GM19463 (cell line): ENCODE measurements at regions not wholly inside any gene's neighbourhood (a gene's known extent, or its start where the extent isn't known, plus 50 kb on each side); places are given as distances from the start of the nearest gene placed in this dataset.
"Not testable (repeated sequence)": the region's sequence is repeated elsewhere in the genome, so short reads cannot be mapped to it uniquely, and the experiment has no call there.

Source experiments
- ATAC-seq: cut with Tn5 transposase; IDR thresholded peaks from one replicate; pipeline ENCODE4 v1.9.1; 2021; ENCODE audit warnings: mild to moderate bottlenecking, moderate library complexity; ENCODE audit not compliant: unreplicated experiment

- no peak for ATAC-seq
Measured at GRCh38 chr12:19819231-19819630, 379.9 kb downstream of the AEBP2 start.

DNA sequence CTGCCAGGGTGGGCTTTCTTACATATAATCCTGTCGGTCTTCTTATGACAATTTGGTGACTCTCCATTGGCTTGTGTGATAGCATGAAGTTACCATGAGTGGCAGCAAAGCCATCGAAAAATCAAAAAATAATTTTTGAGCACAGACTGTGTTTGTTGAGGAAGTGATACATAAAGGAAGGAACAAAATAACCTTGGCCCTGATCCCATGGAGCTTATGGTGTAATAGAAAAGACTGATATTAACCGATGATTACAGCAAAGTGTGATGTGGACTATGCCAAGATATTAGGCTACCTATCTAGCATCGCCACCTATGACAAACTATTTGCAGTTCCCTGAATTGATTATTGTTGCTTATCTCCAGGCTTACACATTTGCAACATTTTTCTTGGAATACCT is 383.2 kb downstream of the AEBP2 start:
- no peak for ATAC-seq

GRCh38 chr12:19823326-19823725 is 384.0 kb downstream of the AEBP2 start:
- ATAC-seq: not testable (repeated sequence)

DNA sequence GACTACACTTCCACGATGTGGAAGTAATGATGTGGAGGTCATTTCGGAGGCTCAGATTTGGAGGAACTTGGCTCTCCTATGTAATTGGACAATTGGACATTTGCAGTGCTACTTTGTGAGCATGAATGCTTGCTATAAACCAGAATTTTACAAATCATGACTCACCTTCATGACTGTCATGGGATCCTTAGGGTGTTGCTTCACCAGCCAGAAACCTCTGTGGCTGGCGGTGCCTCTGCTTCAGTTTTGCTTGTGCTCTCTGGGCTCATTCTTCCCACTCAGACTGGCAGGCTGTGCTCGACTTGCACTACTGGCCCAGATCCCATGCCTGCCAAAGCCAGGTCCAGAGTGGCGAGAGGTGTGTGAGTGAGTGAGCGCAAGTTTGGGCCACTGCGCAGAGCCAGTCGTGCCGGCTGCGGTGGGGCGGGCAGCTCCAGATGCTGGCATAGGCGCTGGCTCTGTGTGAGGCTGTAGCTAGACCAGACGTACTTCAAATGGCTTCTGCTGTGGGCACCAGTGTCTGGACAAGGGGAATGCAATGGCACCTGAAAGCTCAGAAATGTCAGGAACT is 387.8 kb downstream of the AEBP2 start:
- no peak for ATAC-seq

GRCh38 chr12:19829100-19829853 is 390.0 kb downstream of the AEBP2 start:
- ATAC-seq: no peak

- ATAC-seq: no peak
Measured at GRCh38 chr12:19830446-19830845, 391.2 kb downstream of the AEBP2 start.

DNA sequence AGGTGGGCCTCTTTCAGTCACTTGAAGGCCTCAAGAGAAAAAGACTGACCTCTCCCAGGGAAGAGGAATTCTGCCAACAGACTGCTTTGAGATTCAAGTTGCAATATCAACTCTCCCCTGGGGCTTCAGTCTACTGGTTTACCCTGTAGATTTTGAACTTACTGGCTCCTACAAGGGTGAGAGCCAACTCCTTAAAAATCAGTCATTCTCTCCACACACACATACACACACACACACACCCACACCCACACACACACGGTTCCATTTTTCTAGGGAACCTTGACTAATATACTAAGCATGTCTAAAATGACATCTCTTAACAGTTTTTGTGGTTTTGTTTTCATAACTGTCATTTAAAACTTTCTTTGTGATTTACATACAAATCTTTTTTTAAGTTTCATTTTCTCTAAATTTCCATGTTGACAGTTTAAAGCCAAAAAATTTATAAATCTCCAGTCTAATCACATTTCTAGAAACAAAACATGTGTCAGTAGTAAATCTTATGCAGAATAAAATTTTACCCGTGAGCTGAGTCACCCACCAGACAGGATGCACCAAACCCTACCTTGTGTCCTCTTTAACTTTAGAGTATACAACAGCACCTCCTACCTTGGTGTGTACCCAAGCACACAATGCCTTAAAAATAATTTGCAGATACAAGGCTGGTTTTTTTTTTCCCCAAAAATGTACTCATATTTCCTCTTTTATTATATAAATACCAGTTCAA is 394.6 kb downstream of the AEBP2 start:
- ATAC-seq: no peak

- no peak for ATAC-seq
Measured at GRCh38 chr12:19834592-19834991, 395.3 kb downstream of the AEBP2 start.

DNA sequence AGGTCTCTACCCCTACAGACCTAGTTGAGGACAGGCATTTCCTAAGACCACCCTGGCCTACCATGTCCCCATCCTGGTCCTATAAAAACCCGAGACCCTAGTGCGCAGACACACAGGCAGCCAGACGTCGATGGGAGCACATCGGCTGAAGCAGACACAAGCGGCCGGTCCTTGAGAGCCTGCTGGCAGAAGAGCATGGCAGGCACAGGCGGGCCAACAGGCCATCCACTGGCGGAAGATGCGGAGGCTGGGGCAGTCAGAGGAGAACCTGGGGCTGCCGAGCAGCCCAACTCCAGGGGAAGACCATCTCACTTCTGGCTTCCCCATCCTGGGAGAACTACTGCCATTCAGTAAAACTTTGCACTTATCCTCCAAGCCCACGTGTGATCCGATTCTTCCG is 396.8 kb downstream of the AEBP2 start:
- ATAC-seq: no peak

DNA sequence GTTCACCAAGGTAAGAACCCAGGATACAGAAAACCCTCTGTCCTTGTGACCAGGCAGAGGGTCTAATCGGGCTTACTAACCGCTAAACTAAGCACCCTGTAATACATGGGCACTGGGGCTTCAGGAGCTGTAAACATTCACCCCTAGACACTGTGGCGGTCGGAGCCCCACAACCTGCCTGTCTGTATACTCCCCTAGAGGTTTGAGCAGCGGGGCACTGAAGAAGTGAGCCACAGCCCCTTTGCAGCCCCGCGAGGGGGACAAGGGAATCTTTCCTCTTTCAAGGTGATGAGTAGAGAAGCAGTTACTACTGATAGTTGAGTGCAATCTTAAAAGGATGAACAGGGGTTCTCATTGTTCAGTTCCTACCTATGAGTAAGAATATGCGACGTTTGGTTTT is 397.2 kb downstream of the AEBP2 start:
- ATAC-seq: no peak

DNA sequence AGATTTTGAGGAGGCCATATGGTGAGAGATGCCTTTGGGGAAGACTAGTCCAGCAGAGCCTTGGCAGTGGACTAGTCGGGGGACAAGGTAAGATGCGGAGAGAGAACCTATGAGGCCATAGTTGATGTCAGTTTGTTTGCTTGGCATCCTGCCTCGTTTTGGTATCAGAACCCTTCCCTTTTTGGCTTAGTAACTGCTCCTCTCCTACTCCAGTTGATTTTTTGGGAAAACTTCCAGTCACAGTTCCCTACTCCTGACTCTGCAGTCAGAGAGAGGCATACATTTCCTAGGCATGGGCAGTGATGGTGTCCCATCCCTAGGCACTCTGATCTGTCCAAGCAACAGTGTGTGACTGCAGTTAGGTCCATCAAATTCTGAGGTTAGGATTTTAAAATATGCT is 398.3 kb downstream of the AEBP2 start:
- ATAC-seq: no peak

DNA sequence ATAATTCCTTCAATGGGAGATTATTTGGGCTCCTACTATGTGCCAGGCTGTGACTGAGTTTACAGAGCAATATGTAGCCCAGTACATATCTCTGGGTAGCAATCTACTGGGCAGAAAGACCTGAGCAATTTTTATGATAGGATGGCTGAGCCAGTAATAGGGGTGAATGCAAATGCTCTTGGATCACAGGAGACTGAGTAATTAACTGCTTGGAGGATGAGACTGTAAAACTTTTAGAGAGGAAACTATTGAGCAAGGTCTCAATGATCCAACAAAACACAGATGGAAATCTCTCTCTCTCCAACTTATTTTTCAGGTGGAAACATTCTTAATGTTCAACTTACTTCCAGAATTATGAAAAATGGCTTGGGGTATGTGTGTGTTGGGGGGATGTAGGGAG is 402.2 kb downstream of the AEBP2 start:
- no peak for ATAC-seq

GRCh38 chr12:19842116-19842515 is 402.8 kb downstream of the AEBP2 start:
- ATAC-seq: no peak

GRCh38 chr12:19844224-19844623 is 404.9 kb downstream of the AEBP2 start:
- no peak for ATAC-seq

- ATAC-seq: no peak
Measured at GRCh38 chr12:19846574-19846973, 407.3 kb downstream of the AEBP2 start.

GRCh38 chr12:19847294-19848059 is 408.2 kb downstream of the AEBP2 start:
- no peak for ATAC-seq

- ATAC-seq: no peak
Measured at GRCh38 chr12:19848421-19848820, 409.1 kb downstream of the AEBP2 start.

DNA sequence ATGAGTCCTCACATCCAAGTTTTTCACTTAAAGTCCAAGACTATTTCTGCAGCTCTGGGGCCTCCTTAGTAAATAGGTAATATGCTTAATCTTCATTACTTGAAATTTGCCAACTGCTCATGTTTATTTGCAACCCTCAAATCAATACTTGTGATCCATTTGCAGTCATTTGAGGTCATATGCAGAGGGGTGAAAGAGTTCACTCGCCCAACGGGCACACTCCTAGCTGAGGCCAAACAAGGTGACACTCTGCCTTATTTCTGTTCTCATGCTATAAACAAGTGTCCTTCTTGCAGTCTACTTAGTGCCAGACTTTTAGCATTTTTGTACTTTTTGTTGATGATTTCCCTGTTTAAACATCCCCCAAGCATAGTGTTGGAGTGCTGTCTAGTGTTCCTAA is 409.9 kb downstream of the AEBP2 start:
- no peak for ATAC-seq

DNA sequence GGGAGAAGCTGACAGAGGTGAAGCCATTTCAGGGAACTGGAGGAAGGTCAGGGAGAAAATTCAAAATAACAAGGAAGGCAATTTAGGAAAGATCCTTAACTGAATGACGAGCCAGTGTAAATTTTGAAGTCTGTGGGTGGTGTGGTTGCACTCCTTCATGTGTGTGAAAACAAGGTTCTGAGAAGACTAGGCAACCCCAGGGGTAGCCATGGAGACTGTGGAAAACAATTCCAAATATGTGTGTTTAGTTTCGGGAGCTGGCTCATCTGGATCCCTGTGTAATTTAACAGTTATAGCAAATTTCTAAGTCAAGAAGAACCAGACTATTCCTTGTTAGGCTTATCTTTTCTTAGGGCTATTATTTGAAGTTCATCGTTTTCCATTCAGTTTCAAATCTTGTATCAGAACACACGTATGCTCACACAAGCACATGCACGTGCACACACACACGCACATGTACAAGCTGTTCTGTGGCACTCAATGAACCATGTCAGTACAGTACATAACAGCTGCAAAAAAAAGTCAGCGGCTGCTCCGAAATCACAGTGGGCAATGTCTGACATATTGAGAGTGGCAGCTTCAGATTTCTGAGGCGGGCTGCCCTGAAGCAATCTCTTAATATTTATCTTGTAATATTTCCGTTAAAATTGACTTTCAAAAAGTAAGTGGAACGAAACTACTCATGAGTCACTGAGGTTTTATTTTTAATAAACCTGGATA is 411.2 kb downstream of the AEBP2 start:
- no peak for ATAC-seq

DNA sequence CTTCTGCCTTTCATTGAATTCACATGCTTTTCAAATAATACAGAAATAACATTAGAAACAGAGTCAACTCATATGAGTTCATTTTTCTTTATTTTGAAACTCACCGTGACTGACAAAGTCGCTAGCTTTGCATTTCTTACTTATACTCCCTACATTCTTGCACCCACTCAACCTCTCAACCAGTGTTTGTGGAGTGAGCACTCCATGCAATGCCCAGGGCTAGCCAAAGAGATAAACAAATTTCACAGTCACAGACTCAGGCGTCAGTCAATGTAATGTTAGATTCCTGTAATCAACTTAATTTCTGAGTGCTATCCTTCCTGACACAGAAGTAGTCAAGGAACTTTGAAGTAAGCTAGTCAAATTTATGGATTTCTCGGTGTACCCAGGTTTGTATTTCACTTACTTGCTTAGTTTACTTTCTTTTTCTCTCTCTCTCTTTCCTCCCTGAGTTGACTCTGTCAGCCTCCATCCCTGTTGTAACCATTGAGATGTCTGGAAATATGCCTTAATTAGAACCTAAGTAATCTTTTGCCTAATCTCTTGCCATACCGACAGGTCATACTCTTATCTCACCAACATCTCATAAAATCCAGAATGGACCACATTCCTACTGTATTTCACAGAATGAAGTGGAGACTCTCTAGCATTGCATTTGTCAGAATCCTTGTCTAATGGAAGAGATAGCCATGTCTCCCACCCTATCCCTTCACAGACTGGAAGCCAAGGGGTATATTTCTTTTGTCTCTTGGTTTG is 413.0 kb downstream of the AEBP2 start:
- ATAC-seq: no peak
